ENCODE measurements at regions not wholly inside any gene's neighbourhood (a gene's known extent, or its start where the extent isn't known, plus 50 kb on each side); places are given as distances from the start of the nearest gene placed in this dataset.

DNA sequence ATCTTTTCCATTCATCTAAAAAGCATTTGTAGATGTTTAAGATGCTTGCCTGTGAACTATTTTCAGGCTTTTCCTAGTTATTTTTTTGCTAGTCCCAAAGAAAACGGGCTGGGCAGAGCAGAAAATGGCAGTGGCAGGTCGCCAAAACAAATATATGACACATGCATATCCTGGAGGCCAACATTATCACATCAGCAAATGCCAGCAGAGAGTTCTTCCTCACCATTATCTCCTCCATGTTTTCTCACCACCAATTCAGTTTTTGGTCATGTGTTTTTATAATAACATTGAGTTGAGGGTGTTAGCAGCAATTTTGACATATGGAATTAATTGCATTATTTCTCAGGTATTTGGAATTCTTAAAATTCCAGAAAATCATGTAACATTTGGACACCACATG lies 97.9 kb upstream of the EOLA2 start:
- Mint-ChIP-seq H3K9me3 (peaks cover 4% of the 10 kb centered on the region), H3K4me1 (no peaks in the 10 kb centered on the region), H3K27me3 (no peaks in the 10 kb centered on the region), H3K4me3 (no peak overlapping the region), H3K27ac (ENCODE audit: low read depth) (no peak overlapping the region), H3K36me3 (ENCODE audit: insufficient read depth) (no peaks in the 10 kb centered on the region)
- no peak for ATAC-seq (replicated peaks; ENCODE audit: extremely low read depth, poor library complexity, severe bottlenecking)
- DNase-seq (ENCODE audit: low spot score in 2 of 2): no peak

DNA sequence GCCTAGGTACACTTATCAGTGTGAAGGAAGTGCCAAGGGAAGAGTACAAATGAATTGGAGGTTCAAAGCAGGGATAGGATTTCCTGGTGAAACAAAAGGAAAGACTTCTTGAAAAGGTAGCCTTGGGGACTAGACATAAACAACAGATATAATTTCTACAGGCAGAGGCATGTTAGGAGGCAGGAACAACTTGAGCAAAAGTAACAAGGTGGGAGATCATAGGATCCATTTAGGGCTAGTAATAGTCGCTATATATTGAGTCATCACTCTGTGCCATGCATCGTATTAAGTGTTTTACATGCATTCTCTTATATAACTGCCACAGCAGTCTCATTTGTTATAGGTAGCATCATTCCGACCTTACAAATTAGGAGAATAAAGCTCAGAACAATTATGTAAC lies 98.3 kb upstream of the EOLA2 start:
- Mint-ChIP-seq H3K4me1 (no peaks in the 10 kb centered on the region), H3K9me3 (peaks cover 4% of the 10 kb centered on the region), H3K36me3 (ENCODE audit: insufficient read depth) (no peaks in the 10 kb centered on the region), H3K27me3 (no peaks in the 10 kb centered on the region), H3K27ac (ENCODE audit: low read depth) (no peak overlapping the region), H3K4me3 (no peak overlapping the region)
- ATAC-seq (replicated peaks; ENCODE audit: extremely low read depth, poor library complexity, severe bottlenecking): no peak
- no peak for DNase-seq (ENCODE audit: low spot score in 2 of 2)

DNA sequence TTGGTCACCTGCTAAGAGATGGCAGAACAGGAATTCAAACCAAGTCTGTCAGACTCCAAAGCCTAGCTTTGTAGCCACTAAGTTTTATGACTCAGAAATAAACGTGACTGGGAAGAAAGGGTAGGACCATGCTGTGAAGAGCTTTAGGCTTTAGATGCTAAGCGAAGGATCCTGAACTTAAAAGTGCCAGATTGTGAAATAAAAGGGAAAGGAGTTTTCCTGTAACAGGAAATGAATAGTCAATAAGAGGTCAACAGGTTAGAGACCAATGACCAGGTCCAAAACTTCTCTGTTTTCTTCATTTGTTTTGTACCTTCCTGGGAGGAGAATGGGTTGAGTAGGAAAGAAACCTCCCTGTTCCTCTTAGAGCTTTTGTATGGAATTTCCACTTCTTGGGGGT lies 98.8 kb upstream of the EOLA2 start:
- Mint-ChIP-seq H3K27ac (ENCODE audit: low read depth) (no peak overlapping the region), H3K4me3 (no peak overlapping the region), H3K9me3 (peaks cover 4% of the 10 kb centered on the region), H3K36me3 (ENCODE audit: insufficient read depth) (no peaks in the 10 kb centered on the region), H3K27me3 (peaks cover under 1% of the 10 kb centered on the region), H3K4me1 (no peaks in the 10 kb centered on the region)
- no peak for ATAC-seq (replicated peaks; ENCODE audit: extremely low read depth, poor library complexity, severe bottlenecking)
- no peak for DNase-seq (ENCODE audit: low spot score in 2 of 2)

DNA sequence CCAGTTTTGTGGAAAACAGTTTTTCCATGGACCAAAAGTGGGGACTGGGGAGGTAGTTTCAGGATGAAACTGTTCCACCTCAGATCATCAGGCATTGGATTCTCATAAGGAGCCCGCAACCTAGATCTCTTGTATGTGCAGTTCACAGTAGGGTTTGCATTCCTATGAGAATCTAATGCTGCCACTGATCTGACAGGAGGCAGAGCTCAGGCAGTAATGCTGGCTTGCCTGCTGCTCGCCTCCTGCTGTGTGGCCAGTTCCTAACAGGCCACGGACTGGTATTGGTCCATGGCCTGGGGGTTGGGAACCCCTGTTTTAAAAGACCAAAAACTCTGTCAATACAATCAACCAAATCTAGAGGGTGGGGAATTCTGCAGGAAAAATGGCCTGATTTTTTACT lies 100.0 kb upstream of the EOLA2 start:
- Mint-ChIP-seq H3K9me3 (peaks cover 4% of the 10 kb centered on the region), H3K27me3 (peaks cover 12% of the 10 kb centered on the region), H3K4me3 (no peak overlapping the region), H3K4me1 (no peaks in the 10 kb centered on the region), H3K36me3 (ENCODE audit: insufficient read depth) (no peaks in the 10 kb centered on the region), H3K27ac (ENCODE audit: low read depth) (no peak overlapping the region)
- DNase-seq (ENCODE audit: low spot score in 2 of 2) (no peak), ATAC-seq (replicated peaks; ENCODE audit: extremely low read depth, poor library complexity, severe bottlenecking) (no peak)

GRCh38 chrX:150038986-150039599 lies 100.8 kb upstream of the EOLA2 start:
- Mint-ChIP-seq H3K4me1 (no peaks in the 10 kb centered on the region), H3K4me3 (no peak overlapping the region), H3K9me3 (peaks cover 4% of the 10 kb centered on the region), H3K36me3 (ENCODE audit: insufficient read depth) (no peaks in the 10 kb centered on the region), H3K27me3 (peaks cover 15% of the 10 kb centered on the region), H3K27ac (ENCODE audit: low read depth) (no peak overlapping the region)
- ATAC-seq (replicated peaks; ENCODE audit: extremely low read depth, poor library complexity, severe bottlenecking) (no peak), DNase-seq (ENCODE audit: low spot score in 2 of 2) (no peak)

GRCh38 chrX:150041208-150041607 lies 102.9 kb upstream of the EOLA2 start:
- no peak for ATAC-seq (replicated peaks; ENCODE audit: extremely low read depth, poor library complexity, severe bottlenecking)
- no peak for DNase-seq (ENCODE audit: low spot score in 2 of 2)
- Mint-ChIP-seq H3K27ac (ENCODE audit: low read depth) (no peak overlapping the region), H3K36me3 (ENCODE audit: insufficient read depth) (peaks cover 2% of the 10 kb centered on the region), H3K27me3 (peaks cover 36% of the 10 kb centered on the region), H3K9me3 (no peaks in the 10 kb centered on the region), H3K4me1 (no peaks in the 10 kb centered on the region), H3K4me3 (no peak overlapping the region)

GRCh38 chrX:150044556-150044955 lies 106.3 kb upstream of the EOLA2 start:
- peaks cover 39% of the 10 kb centered on the region for H3K27me3 Mint-ChIP-seq
- no peaks in the 10 kb centered on the region for H3K4me1 Mint-ChIP-seq
- H3K27ac Mint-ChIP-seq (ENCODE audit: low read depth): no peak overlapping the region
- no peak overlapping the region for H3K4me3 Mint-ChIP-seq
- H3K9me3 Mint-ChIP-seq: no peaks in the 10 kb centered on the region
- ATAC-seq (replicated peaks; ENCODE audit: extremely low read depth, poor library complexity, severe bottlenecking): no peak
- peaks cover 2% of the 10 kb centered on the region for H3K36me3 Mint-ChIP-seq (ENCODE audit: insufficient read depth)
- DNase-seq (ENCODE audit: low spot score in 2 of 2): no peak

DNA sequence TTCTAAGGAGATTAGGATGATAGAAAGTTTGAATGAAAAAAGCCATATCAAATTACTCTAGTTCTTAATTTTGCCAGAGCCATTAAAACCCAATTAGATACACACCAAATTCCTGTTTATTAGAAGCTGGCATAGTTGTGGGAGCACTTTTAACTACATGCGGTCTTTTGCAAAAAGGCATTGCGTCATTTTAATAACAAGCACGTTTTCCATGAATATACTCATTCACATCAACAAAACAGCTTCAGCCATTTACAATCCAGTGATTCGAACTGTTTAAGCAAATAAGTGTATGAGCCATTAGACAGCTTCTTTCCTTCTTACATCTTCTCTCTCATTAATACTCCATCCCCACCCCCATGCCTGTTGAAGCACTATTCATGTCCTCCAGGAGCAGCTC lies 109.5 kb upstream of the EOLA2 start:
- Mint-ChIP-seq H3K4me1 (no peaks in the 10 kb centered on the region), H3K4me3 (no peak overlapping the region), H3K27ac (ENCODE audit: low read depth) (no peak overlapping the region)

GRCh38 chrX:150049647-150050046 lies 111.4 kb upstream of the EOLA2 start:
- H3K27ac Mint-ChIP-seq (ENCODE audit: low read depth): no peak overlapping the region
- H3K4me1 Mint-ChIP-seq: no peaks in the 10 kb centered on the region
- H3K27me3 Mint-ChIP-seq: peaks cover 19% of the 10 kb centered on the region
- H3K36me3 Mint-ChIP-seq (ENCODE audit: insufficient read depth): no peaks in the 10 kb centered on the region
- no peaks in the 10 kb centered on the region for H3K9me3 Mint-ChIP-seq
- ATAC-seq (replicated peaks; ENCODE audit: extremely low read depth, poor library complexity, severe bottlenecking) (no peak), DNase-seq (ENCODE audit: low spot score in 2 of 2) (no peak)
- H3K4me3 Mint-ChIP-seq: no peak overlapping the region

More for the DNA sequence above, 109.5 kb upstream of the EOLA2 start:
- Mint-ChIP-seq H3K9me3 (no peaks in the 10 kb centered on the region), H3K36me3 (ENCODE audit: insufficient read depth) (peaks cover 2% of the 10 kb centered on the region), H3K27me3 (peaks cover 30% of the 10 kb centered on the region)
- ATAC-seq (replicated peaks; ENCODE audit: extremely low read depth, poor library complexity, severe bottlenecking) (no peak), DNase-seq (ENCODE audit: low spot score in 2 of 2) (no peak)

- DNase-seq (ENCODE audit: low spot score in 2 of 2): no peak
- no peaks in the 10 kb centered on the region for H3K4me1 Mint-ChIP-seq
- H3K36me3 Mint-ChIP-seq (ENCODE audit: insufficient read depth): no peaks in the 10 kb centered on the region
- H3K4me3 Mint-ChIP-seq: no peak overlapping the region
- H3K27me3 Mint-ChIP-seq: peaks cover 17% of the 10 kb centered on the region
- H3K27ac Mint-ChIP-seq (ENCODE audit: low read depth): no peak overlapping the region
- ATAC-seq (replicated peaks; ENCODE audit: extremely low read depth, poor library complexity, severe bottlenecking): no peak
- H3K9me3 Mint-ChIP-seq: no peaks in the 10 kb centered on the region
Measured at GRCh38 chrX:150050387-150050786, 112.1 kb upstream of the EOLA2 start.

DNA sequence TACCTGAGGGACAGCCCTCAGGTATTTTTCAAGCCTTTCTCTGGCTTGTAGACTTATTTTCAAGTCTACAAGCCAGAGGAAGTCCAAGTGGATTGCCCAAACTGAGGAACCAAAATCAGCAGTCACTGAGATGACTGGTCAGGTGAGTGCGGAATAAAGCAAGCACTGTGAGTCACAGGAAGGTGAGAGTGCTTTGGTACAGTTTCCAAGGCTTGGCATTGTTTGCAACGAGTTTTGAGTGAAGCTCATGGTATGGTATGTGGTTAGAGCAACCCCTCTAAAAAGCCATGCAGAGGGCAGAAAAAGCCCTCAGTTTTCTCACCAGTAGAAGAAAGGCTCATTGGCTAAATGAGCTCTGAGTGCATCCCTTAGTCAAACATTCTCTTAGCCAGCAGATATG lies 112.8 kb upstream of the EOLA2 start:
- ATAC-seq (replicated peaks; ENCODE audit: extremely low read depth, poor library complexity, severe bottlenecking): no peak
- no peak for DNase-seq (ENCODE audit: low spot score in 2 of 2)
- Mint-ChIP-seq H3K4me3 (no peak overlapping the region), H3K27ac (ENCODE audit: low read depth) (no peak overlapping the region), H3K27me3 (peaks cover 16% of the 10 kb centered on the region), H3K36me3 (ENCODE audit: insufficient read depth) (no peaks in the 10 kb centered on the region), H3K4me1 (no peaks in the 10 kb centered on the region), H3K9me3 (no peaks in the 10 kb centered on the region)

- Mint-ChIP-seq H3K27me3 (peaks cover 11% of the 10 kb centered on the region), H3K4me3 (no peak overlapping the region), H3K36me3 (ENCODE audit: insufficient read depth) (no peaks in the 10 kb centered on the region), H3K4me1 (no peaks in the 10 kb centered on the region), H3K27ac (ENCODE audit: low read depth) (peak overlapping the region; percentile 70), H3K9me3 (no peaks in the 10 kb centered on the region)
- DNase-seq (ENCODE audit: low spot score in 2 of 2): no peak
- no peak for ATAC-seq (replicated peaks; ENCODE audit: extremely low read depth, poor library complexity, severe bottlenecking)
Measured at GRCh38 chrX:150052226-150052625, 113.9 kb upstream of the EOLA2 start.

GRCh38 chrX:150058728-150059127 lies 120.4 kb upstream of the EOLA2 start:
- Mint-ChIP-seq H3K4me1 (no peaks in the 10 kb centered on the region), H3K9me3 (no peaks in the 10 kb centered on the region), H3K4me3 (no peak overlapping the region), H3K27me3 (peaks cover 11% of the 10 kb centered on the region), H3K27ac (ENCODE audit: low read depth) (no peak overlapping the region), H3K36me3 (ENCODE audit: insufficient read depth) (no peaks in the 10 kb centered on the region)
- DNase-seq (ENCODE audit: low spot score in 2 of 2) (no peak), ATAC-seq (replicated peaks; ENCODE audit: extremely low read depth, poor library complexity, severe bottlenecking) (no peak)

DNA sequence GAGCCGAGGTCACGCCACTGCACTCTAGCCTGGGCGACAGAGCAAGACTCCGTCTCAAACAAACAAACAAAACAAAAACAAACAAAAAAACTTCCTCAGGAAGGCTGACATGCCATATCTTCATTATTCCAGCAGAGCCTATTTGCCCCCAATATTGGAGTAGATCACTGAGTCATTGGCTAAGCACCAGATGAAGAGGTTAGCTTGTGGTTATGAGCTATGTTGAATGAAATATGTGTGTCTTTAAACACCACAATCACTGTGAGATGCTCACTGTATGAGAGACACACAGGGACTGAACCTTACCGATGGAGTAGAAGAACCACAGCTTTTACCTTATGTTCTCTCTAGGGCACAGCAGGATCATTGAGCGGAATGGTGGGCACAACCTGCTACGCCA lies 122.1 kb upstream of the EOLA2 start:
- Mint-ChIP-seq H3K27ac (ENCODE audit: low read depth) (no peak overlapping the region), H3K4me3 (no peak overlapping the region), H3K4me1 (no peaks in the 10 kb centered on the region), H3K36me3 (ENCODE audit: insufficient read depth) (no peaks in the 10 kb centered on the region), H3K9me3 (no peaks in the 10 kb centered on the region), H3K27me3 (peaks cover 6% of the 10 kb centered on the region)
- DNase-seq (ENCODE audit: low spot score in 2 of 2) (no peak), ATAC-seq (replicated peaks; ENCODE audit: extremely low read depth, poor library complexity, severe bottlenecking) (no peak)

Data from central memory CD8-positive, alpha-beta T cell (primary cell).